ENCODE measurements at regions not wholly inside any gene's neighbourhood (a gene's known extent, or its start where the extent isn't known, plus 50 kb on each side); places are given as distances from the start of the nearest gene placed in this dataset.

- TF ChIP-seq CTCF (IDR thresholded peaks at IDR 0.05) = peak; percentile 19
- TF ChIP-seq POLR2AphosphoS5 (IDR thresholded peaks at IDR 0.05; ENCODE audit: low read depth, low read length) = no peak
- no peak for TF ChIP-seq REST (IDR thresholded peaks at IDR 0.05; ENCODE audit: insufficient read depth in 1 of 2, low read depth in 2 of 2, low read length in 1 of 2)
- no peak for TF ChIP-seq TCF7L2 (IDR thresholded peaks at IDR 0.05; ENCODE audit: low read depth, low read length)
These were observed 1432.2 kb upstream of the ACVR2A start for GRCh38 chr2:146412625-146413024.
